ENCODE measurements at regions not wholly inside any gene's neighbourhood (a gene's known extent, or its start where the extent isn't known, plus 50 kb on each side); places are given as distances from the start of the nearest gene placed in this dataset.

DNA sequence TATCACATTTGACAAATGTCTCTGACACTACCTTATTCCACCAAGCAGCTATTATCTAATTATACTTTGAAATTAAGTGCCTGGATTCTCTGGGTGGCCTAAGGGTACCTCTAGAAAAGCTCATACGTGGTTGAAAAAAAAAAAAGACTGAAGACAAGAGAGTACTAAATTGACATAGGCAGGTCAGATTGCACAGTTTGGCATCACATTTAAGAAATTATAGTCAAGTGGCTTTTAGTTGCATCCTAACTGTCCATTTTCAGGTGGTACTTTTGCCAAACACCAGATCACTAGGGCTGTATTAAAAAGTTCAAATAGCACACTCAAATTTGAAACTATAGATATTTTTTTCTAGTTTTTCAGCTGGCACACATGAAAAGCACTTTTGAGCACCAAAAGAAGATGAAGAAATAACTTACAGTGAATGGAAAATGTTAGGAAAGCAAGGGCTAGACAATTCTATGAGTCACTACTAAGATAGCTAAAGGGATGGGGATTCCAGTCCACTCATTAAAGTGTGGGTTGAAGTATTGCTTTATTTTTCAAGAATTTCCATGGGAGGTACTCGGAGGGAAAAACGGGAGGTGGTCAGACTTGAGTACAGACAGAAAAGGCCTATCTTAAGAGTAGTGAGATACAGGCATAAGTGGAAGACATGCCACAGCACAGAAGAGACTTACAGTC lies 106.5 kb upstream of the COL5A2 start:
- Mint-ChIP-seq H3K27me3 (ENCODE audit: low read depth) (no peaks in the 10 kb centered on the region), H3K9me3 (peaks cover 6% of the 10 kb centered on the region), H3K4me1 (ENCODE audit: low read depth) (peaks cover 2% of the 10 kb centered on the region), H3K4me3 (no peak overlapping the region), H3K36me3 (ENCODE audit: low read depth) (no peaks in the 10 kb centered on the region), H3K27ac (no peak overlapping the region)
- DNase-seq (ENCODE audit: low spot score), result no peak

DNA sequence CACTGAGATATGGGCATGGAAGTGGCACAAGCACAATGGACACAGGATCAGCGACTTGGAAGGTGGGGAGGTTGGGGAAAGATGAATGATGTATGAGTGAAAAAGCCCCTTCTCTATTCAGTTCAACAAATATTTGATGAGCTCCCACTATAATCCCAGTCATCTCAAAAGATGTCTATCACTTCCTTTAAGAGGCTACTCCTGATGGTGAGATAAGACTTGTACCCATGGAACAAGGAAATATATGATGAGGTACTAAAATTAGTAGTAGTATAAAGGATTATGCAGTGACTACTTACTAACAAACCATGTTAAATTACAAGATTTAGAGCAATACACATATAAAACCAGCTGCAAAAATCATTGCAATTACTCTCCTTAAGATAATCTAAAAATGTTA lies 107.8 kb upstream of the COL5A2 start:
- Mint-ChIP-seq H3K4me3 (no peak overlapping the region), H3K27ac (no peak overlapping the region), H3K36me3 (ENCODE audit: low read depth) (peaks cover 1% of the 10 kb centered on the region), H3K27me3 (ENCODE audit: low read depth) (no peaks in the 10 kb centered on the region), H3K4me1 (ENCODE audit: low read depth) (peaks cover 2% of the 10 kb centered on the region), H3K9me3 (peaks cover 13% of the 10 kb centered on the region)
- DNase-seq (ENCODE audit: low spot score), result no peak

- no peak overlapping the region for H3K27ac Mint-ChIP-seq
- DNase-seq (ENCODE audit: low spot score), result no peak
- no peak overlapping the region for H3K4me3 Mint-ChIP-seq
- peaks cover 13% of the 10 kb centered on the region for H3K9me3 Mint-ChIP-seq
- H3K27me3 Mint-ChIP-seq (ENCODE audit: low read depth), result no peaks in the 10 kb centered on the region
- peaks cover 2% of the 10 kb centered on the region for H3K4me1 Mint-ChIP-seq (ENCODE audit: low read depth)
- H3K36me3 Mint-ChIP-seq (ENCODE audit: low read depth), result peaks cover 1% of the 10 kb centered on the region
These were observed 108.5 kb upstream of the COL5A2 start for GRCh38 chr2:189287982-189288521.

DNA sequence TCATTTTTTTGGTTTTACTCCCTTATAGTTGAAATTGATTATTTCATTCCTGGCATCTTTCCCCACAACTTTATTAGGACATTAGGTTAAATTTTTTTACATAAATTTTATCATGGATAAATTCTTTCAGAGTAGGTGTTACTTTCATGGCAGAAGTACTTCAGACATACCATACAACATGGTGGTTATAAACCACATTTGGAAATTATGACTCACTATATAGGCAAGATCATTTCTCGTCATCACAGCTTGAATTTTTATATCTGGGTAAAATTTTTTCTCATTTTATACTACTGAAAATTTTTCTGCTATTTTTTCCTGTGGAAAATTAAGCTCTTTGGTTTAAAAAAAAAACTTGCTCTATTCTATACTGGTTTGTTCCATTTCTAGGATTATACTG lies 111.9 kb upstream of the COL5A2 start:
- H3K4me1 Mint-ChIP-seq (ENCODE audit: low read depth), result peaks cover 5% of the 10 kb centered on the region
- no peaks in the 10 kb centered on the region for H3K27me3 Mint-ChIP-seq (ENCODE audit: low read depth)
- peaks cover 1% of the 10 kb centered on the region for H3K36me3 Mint-ChIP-seq (ENCODE audit: low read depth)
- H3K27ac Mint-ChIP-seq, result no peak overlapping the region
- H3K9me3 Mint-ChIP-seq, result peaks cover 19% of the 10 kb centered on the region
- no peak overlapping the region for H3K4me3 Mint-ChIP-seq
- no peak for DNase-seq (ENCODE audit: low spot score)

DNA sequence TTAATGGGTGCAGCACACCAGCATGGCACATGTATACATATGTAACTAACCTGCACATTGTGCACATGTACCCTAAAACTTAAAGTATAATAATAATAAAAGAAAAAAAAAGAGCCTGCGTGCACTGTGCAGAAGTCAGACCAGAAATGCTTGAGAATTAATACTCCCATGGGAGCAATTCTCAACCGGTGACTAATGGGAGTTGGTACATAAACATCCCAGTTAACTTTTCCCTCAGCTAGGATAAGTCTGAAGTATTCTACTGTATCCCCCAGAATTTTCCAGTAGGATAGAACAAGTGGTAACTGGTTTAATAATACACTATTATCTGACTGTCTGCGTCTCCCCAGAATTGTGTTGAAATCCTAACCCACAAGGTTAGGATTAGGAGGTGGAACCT lies 113.6 kb upstream of the COL5A2 start:
- peaks cover 19% of the 10 kb centered on the region for H3K9me3 Mint-ChIP-seq
- no peak for DNase-seq (ENCODE audit: low spot score)
- H3K36me3 Mint-ChIP-seq (ENCODE audit: low read depth), result peaks cover 1% of the 10 kb centered on the region
- no peak overlapping the region for H3K27ac Mint-ChIP-seq
- peaks cover 12% of the 10 kb centered on the region for H3K4me1 Mint-ChIP-seq (ENCODE audit: low read depth)
- no peak overlapping the region for H3K4me3 Mint-ChIP-seq
- no peaks in the 10 kb centered on the region for H3K27me3 Mint-ChIP-seq (ENCODE audit: low read depth)

DNA sequence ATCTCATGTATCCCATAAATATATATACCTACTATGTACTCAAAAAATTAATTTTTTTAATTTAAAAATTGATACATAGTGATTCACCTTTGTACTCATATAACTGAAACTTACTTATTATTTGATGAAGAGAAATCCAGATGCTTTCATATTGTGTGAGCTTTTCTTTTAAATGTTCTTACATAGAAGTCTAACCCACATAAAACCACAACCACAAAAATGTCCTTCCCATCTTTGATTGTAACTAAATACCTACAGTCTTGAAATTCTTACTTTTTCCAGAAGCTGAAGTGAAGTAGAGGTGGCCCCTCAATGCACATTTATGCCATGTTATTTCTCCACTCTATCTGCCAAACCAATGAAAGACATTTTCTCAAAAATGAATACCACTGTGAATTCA lies 117.9 kb upstream of the COL5A2 start:
- Mint-ChIP-seq H3K27ac (no peak overlapping the region), H3K27me3 (ENCODE audit: low read depth) (no peaks in the 10 kb centered on the region), H3K36me3 (ENCODE audit: low read depth) (peaks cover 3% of the 10 kb centered on the region), H3K9me3 (peaks cover 17% of the 10 kb centered on the region), H3K4me3 (peak overlapping the region; percentile 44), H3K4me1 (ENCODE audit: low read depth) (peaks cover 39% of the 10 kb centered on the region)
- DNase-seq (ENCODE audit: low spot score), result no peak

DNA sequence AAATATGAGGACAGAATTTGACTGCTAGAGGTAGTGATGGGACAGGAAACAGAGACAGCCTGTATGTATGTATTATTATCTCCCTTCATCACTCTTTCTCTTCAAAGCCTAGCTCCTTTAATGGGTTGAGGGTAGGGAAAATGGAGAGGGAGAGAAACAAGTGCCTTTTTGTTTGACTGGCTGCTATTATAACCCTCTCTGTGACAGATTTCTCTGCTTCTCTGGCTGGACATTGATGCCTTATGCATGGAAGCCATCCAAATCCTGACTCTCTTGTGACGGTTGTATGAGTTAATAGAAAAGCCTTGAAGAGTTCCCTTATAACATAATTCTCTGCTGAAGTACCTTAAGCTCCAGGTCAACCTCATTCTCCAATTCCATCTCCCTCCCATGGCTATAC lies 118.5 kb upstream of the COL5A2 start:
- peaks cover 3% of the 10 kb centered on the region for H3K36me3 Mint-ChIP-seq (ENCODE audit: low read depth)
- H3K9me3 Mint-ChIP-seq, result peaks cover 17% of the 10 kb centered on the region
- H3K4me1 Mint-ChIP-seq (ENCODE audit: low read depth), result peaks cover 44% of the 10 kb centered on the region
- DNase-seq (ENCODE audit: low spot score), result no peak
- H3K4me3 Mint-ChIP-seq, result peak overlapping the region; percentile 44
- no peaks in the 10 kb centered on the region for H3K27me3 Mint-ChIP-seq (ENCODE audit: low read depth)
- H3K27ac Mint-ChIP-seq, result no peak overlapping the region

DNA sequence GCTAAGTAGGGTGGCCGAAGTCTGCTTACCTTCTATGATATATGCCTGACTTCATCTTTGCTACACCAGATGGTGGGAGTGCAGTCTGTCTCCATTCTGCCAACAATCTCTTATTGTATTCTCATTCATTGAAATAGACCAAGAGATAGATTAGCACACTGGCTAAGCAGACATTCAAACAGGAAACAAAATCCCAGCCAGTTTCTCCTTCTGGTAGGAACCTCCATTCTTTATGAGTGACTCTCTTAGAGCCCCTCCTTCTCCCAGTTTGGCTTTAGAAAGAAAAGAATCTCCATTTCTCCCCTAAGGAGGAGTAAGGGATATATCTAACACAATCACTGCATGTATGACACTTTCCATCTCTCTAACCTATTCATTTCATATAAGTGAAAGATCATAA lies 118.9 kb upstream of the COL5A2 start:
- Mint-ChIP-seq H3K9me3 (peaks cover 17% of the 10 kb centered on the region), H3K4me3 (peak overlapping the region; percentile 12), H3K36me3 (ENCODE audit: low read depth) (peaks cover 3% of the 10 kb centered on the region), H3K27me3 (ENCODE audit: low read depth) (no peaks in the 10 kb centered on the region), H3K27ac (no peak overlapping the region), H3K4me1 (ENCODE audit: low read depth) (peaks cover 48% of the 10 kb centered on the region)
- DNase-seq (ENCODE audit: low spot score), result no peak

GRCh38 chr2:189299974-189300373 lies 120.4 kb upstream of the COL5A2 start:
- no peak overlapping the region for H3K4me3 Mint-ChIP-seq
- H3K4me1 Mint-ChIP-seq (ENCODE audit: low read depth), result peaks cover 58% of the 10 kb centered on the region
- peak overlapping the region; percentile 55 for H3K27ac Mint-ChIP-seq
- peaks cover 7% of the 10 kb centered on the region for H3K36me3 Mint-ChIP-seq (ENCODE audit: low read depth)
- no peaks in the 10 kb centered on the region for H3K27me3 Mint-ChIP-seq (ENCODE audit: low read depth)
- no peak for DNase-seq (ENCODE audit: low spot score)
- H3K9me3 Mint-ChIP-seq, result peaks cover 17% of the 10 kb centered on the region

- Mint-ChIP-seq H3K4me3 (peak overlapping the region; percentile 56), H3K27me3 (ENCODE audit: low read depth) (no peaks in the 10 kb centered on the region), H3K36me3 (ENCODE audit: low read depth) (peaks cover 7% of the 10 kb centered on the region), H3K27ac (peak overlapping the region; percentile 79), H3K9me3 (peaks cover 17% of the 10 kb centered on the region), H3K4me1 (ENCODE audit: low read depth) (peaks cover 58% of the 10 kb centered on the region)
- peak; percentile 19 for DNase-seq (ENCODE audit: low spot score)
These were observed 121.4 kb upstream of the COL5A2 start for GRCh38 chr2:189300916-189301315.

DNA sequence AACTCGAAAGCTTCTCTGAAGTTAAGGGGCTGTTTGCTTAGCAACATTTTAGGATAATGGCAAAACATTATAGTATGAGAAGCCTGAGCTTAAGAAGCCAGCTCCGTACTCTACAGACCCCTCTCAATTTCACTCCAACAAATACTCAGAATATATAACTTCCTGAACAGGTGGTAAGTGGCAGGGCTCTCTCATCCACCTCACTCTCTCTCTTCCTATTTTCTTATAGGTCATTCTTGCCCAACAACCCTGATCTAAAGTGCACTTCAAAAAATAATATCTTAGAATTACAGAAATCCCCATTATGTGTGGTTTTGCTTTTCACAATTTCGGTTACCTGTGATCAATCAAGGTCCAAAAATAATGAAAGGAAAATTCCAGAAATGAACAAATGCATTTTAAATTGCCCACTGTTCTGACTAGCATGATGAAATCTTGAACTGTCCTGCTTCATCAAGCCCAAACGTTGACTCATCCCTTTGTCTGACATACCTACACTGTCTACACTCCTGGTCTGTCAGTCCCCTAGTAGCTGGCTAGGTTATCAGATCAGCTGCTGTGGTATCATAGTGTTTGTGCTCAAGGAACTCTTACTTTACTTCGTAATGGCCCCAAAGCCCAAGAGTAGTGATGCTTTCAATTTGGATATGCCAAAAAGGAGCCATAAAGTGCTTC lies 122.8 kb upstream of the COL5A2 start:
- Mint-ChIP-seq H3K9me3 (peaks cover 12% of the 10 kb centered on the region), H3K4me3 (peak overlapping the region; percentile 11), H3K27me3 (ENCODE audit: low read depth) (no peaks in the 10 kb centered on the region), H3K36me3 (ENCODE audit: low read depth) (peaks cover 7% of the 10 kb centered on the region), H3K4me1 (ENCODE audit: low read depth) (peaks cover 54% of the 10 kb centered on the region), H3K27ac (peak overlapping the region; percentile 54)
- no peak for DNase-seq (ENCODE audit: low spot score)

GRCh38 chr2:189304360-189304759 lies 124.8 kb upstream of the COL5A2 start:
- Mint-ChIP-seq H3K27ac (peak overlapping the region; percentile 66), H3K9me3 (peaks cover 8% of the 10 kb centered on the region), H3K4me3 (peak overlapping the region; percentile 28), H3K36me3 (ENCODE audit: low read depth) (peaks cover 5% of the 10 kb centered on the region), H3K27me3 (ENCODE audit: low read depth) (no peaks in the 10 kb centered on the region), H3K4me1 (ENCODE audit: low read depth) (peaks cover 37% of the 10 kb centered on the region)
- peak; percentile 23 for DNase-seq (ENCODE audit: low spot score)

GRCh38 chr2:189305291-189305943 lies 125.9 kb upstream of the COL5A2 start:
- H3K27me3 Mint-ChIP-seq (ENCODE audit: low read depth), result no peaks in the 10 kb centered on the region
- H3K27ac Mint-ChIP-seq, result no peak overlapping the region
- H3K4me3 Mint-ChIP-seq, result no peak overlapping the region
- no peaks in the 10 kb centered on the region for H3K9me3 Mint-ChIP-seq
- DNase-seq (ENCODE audit: low spot score), result no peak
- peaks cover 5% of the 10 kb centered on the region for H3K36me3 Mint-ChIP-seq (ENCODE audit: low read depth)
- H3K4me1 Mint-ChIP-seq (ENCODE audit: low read depth), result peaks cover 37% of the 10 kb centered on the region

- H3K27me3 Mint-ChIP-seq (ENCODE audit: low read depth), result no peaks in the 10 kb centered on the region
- H3K27ac Mint-ChIP-seq, result no peak overlapping the region
- peaks cover 27% of the 10 kb centered on the region for H3K4me1 Mint-ChIP-seq (ENCODE audit: low read depth)
- no peaks in the 10 kb centered on the region for H3K9me3 Mint-ChIP-seq
- peaks cover 3% of the 10 kb centered on the region for H3K36me3 Mint-ChIP-seq (ENCODE audit: low read depth)
- DNase-seq (ENCODE audit: low spot score), result no peak
- no peak overlapping the region for H3K4me3 Mint-ChIP-seq
These were observed 127.0 kb upstream of the COL5A2 start for GRCh38 chr2:189306525-189306924.

Data from T-helper 2 cell treated with Interferon-gamma antibody and Interleukin-4, amounts not matched to agents 5 μg/mL and 100 μg/mL, for 36 hours (primary cell).